GM12892 (cell line): ENCODE measurements at regions not wholly inside any gene's neighbourhood (a gene's known extent, or its start where the extent isn't known, plus 50 kb on each side); places are given as distances from the start of the nearest gene placed in this dataset.

Experiments
- POLR2A ChIP-seq: IDR thresholded peaks from 2 replicates; pipeline ENCODE4 v1.6.1; 2011; ENCODE audit warnings: low read depth, low read length, control low read depth
- POLR2AphosphoS5 ChIP-seq: IDR thresholded peaks from 2 replicates; pipeline ENCODE4 v1.6.1; 2011; ENCODE audit warnings: low read depth, low read length, control low read depth
- TAF1 ChIP-seq: IDR thresholded peaks from 2 replicates; pipeline ENCODE4 v1.6.1; 2011; ENCODE audit warnings: low read depth, mild to moderate bottlenecking, control low read depth, low read length, borderline replicate concordance

- no peak for TF ChIP-seq POLR2A
- TF ChIP-seq POLR2AphosphoS5, result no peak
- no peak for TF ChIP-seq TAF1
Measured at GRCh38 chr4:138666366-138666765, 349.2 kb upstream of the NOCT start.
